Transverse colon (tissue), 4 donors: ENCODE measurements at regions not wholly inside any gene's neighbourhood (a gene's known extent, or its start where the extent isn't known, plus 50 kb on each side); places are given as distances from the start of the nearest gene placed in this dataset.

Source experiments
- DNase-seq: peaks from one replicate; pipeline ENCODE4 v3.0.0-alpha.2; 2019
- H3K27ac ChIP-seq, 4 donors: fragments of 200-600 bp; sonication (generic); 2 replicates each; pipeline ENCODE4 v1.5.1; 2016 to 2018; ENCODE audit warnings: inconsistent platforms in 4 of 4
- H3K27me3 ChIP-seq: fragments of 200-600 bp; sonication (generic); 2 replicates; pipeline ENCODE4 v1.5.1; 2017; ENCODE audit warnings: inconsistent platforms
- H3K36me3 ChIP-seq, 4 donors: fragments of 200-600 bp; sonication (generic); 2 replicates each; pipeline ENCODE4 v1.5.1; 2017 to 2019; ENCODE audit warnings: inconsistent platforms in 4 of 4
- H3K4me1 ChIP-seq, 4 donors: fragments of 200-600 bp; sonication (generic); 2 replicates each; pipeline ENCODE4 v1.5.1; 2017 to 2020; ENCODE audit warnings: inconsistent platforms in 4 of 4
- H3K4me3 ChIP-seq, 4 donors: fragments of 200-600 bp; sonication (generic); 1 replicate in 1 of 4; 2 replicates in 3 of 4; pipeline versions ENCODE4 v1.5.1 to v1.6.1; 2017 to 2019; ENCODE audit warnings: inconsistent platforms in 4 of 4
- H3K9me3 ChIP-seq, 2 donors: fragments of 200-600 bp; sonication (generic); 2 replicates each; pipeline ENCODE4 v1.5.1; 2017 to 2019; ENCODE audit warnings: inconsistent platforms in 2 of 2
- EP300 ChIP-seq: sonication (generic); formaldehyde crosslinking; IDR thresholded peaks from one replicate; pipeline ENCODE4 v1.6.1; 2017; ENCODE audit warnings: antibody characterized with exemption, low read depth
- POLR2A ChIP-seq: fragments of 450-650 bp; IDR thresholded peaks from one replicate; pipeline ENCODE4 v1.6.1; 2016; ENCODE audit warnings: antibody characterized with exemption, mild to moderate bottlenecking, moderate library complexity
- POLR2AphosphoS5 ChIP-seq, 3 donors: sonication (generic); formaldehyde crosslinking; IDR thresholded peaks; one replicate each; pipeline ENCODE4 v1.6.1; 2016; ENCODE audit warnings: antibody characterized with exemption in 3 of 3
- WGBS, 2 donors: methylation state at CpG; one replicate each; pipeline ENCODE4 v1.1.5; 2018; ENCODE audit warnings: low coverage in 1 of 2; 5-methylcytosine and 5-hydroxymethylcytosine counted together
- in situ Hi-C, 4 donors: fragments of 200-750 bp; cut with MboI; loops; one replicate each; pipeline versions ENCODE4 v1.15.0 to v1.15.1; 2017; ENCODE audit warnings: low sequenced_read_pairs in 3 of 4, low pct_ligation_motif_present in 1 of 4, low pct_unique_long_range_greater_than_20kb in 1 of 4
- intact Hi-C: fragments of 100-400 bp; cut with DNase I; formaldehyde crosslinking; loops from one replicate; pipeline ENCODE4 v1.15.1; 2023; ENCODE audit warnings: low total_unique reads
- TF ChIP-seq, protein P1 (sequence below), 5 experiments: fragments of 200-600 bp in 3 of 5; fragments of 450-650 bp in 2 of 5; sonication (generic) in 3 of 5; IDR thresholded peaks; 1 replicate in 2 of 5; 2 replicates in 3 of 5; pipeline ENCODE4 v1.5.1; 2016 to 2017; ENCODE audit warnings: antibody characterized with exemption in 5 of 5, inconsistent platforms in 3 of 5, mild to moderate bottlenecking in 2 of 5, moderate library complexity in 1 of 5

DNA sequence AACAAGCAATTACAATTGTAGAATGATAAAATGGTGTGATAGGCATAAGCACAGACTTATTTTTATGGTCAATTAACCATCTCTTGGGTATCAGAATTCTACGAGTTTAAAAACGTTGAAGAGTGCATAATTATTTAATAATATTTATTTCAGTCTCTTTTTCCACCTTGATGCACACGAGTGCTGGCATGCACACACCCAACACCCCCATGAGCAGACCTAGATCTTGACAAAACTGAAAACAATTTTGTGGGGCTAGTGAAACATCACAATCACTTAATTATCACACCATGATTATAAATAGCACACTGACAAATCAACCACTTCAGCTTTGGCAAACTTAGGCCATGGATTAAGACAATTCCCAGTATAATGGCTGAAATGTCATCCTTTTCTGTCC is 61.0 kb upstream of the RFC3 start:
- Histone ChIP-seq H3K27me3 (no peaks in the 10 kb centered on the region), H3K36me3 (no peaks in the 10 kb centered on the region), H3K4me3 (no peak overlapping the region), H3K27ac (no peak overlapping the region), H3K4me1 (no peaks in the 10 kb centered on the region), H3K9me3 (no peaks in the 10 kb centered on the region)
- WGBS, 2 donors: 89 to 94% methylated on average over 3 of the region's 3 CpGs
- in situ Hi-C loops (no loop called here), intact Hi-C loops (no loop called here)
- no peak for DNase-seq
- TF ChIP-seq, protein P1, sequence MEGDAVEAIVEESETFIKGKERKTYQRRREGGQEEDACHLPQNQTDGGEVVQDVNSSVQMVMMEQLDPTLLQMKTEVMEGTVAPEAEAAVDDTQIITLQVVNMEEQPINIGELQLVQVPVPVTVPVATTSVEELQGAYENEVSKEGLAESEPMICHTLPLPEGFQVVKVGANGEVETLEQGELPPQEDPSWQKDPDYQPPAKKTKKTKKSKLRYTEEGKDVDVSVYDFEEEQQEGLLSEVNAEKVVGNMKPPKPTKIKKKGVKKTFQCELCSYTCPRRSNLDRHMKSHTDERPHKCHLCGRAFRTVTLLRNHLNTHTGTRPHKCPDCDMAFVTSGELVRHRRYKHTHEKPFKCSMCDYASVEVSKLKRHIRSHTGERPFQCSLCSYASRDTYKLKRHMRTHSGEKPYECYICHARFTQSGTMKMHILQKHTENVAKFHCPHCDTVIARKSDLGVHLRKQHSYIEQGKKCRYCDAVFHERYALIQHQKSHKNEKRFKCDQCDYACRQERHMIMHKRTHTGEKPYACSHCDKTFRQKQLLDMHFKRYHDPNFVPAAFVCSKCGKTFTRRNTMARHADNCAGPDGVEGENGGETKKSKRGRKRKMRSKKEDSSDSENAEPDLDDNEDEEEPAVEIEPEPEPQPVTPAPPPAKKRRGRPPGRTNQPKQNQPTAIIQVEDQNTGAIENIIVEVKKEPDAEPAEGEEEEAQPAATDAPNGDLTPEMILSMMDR (IDR thresholded peaks at IDR 0.05): no peak
- TF ChIP-seq POLR2AphosphoS5 (IDR thresholded peaks at IDR 0.05): no peak
- TF ChIP-seq POLR2A: no peak
- TF ChIP-seq EP300: no peak

DNA sequence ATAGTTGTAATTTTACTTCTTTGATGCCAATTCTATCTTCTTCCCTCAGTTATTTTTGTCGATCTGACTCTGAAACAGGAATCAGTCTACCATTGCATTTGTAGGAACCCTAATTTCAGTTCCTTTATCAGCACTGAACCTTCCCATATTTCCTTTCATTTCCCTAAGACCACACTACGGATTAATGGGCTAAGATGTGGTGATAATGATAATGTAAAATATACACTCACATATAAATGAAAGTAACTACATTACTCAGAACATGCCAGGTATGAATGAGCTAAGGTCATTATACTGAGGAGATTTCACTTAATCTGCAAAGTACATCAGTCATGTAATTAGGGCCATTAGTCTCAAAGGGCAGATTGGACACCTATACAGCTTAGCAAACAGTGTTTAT is 60.2 kb upstream of the RFC3 start:
- DNase-seq: no peak
- H3K27me3 ChIP-seq: no peaks in the 10 kb centered on the region
- in situ Hi-C loops: no loop called here
- no peak overlapping the region for H3K27ac ChIP-seq
- no peaks in the 10 kb centered on the region for H3K9me3 ChIP-seq
- no peaks in the 10 kb centered on the region for H3K4me1 ChIP-seq
- intact Hi-C loops: no loop called here
- 61 to 71% methylated on average over 2 of the region's 2 CpGs for WGBS, 2 donors
- TF ChIP-seq, protein P1 (IDR thresholded peaks at IDR 0.05): no peak
- TF ChIP-seq EP300: no peak
- TF ChIP-seq POLR2A: no peak
- no peak for TF ChIP-seq POLR2AphosphoS5 (IDR thresholded peaks at IDR 0.05)
- no peak overlapping the region for H3K4me3 ChIP-seq
- H3K36me3 ChIP-seq: no peaks in the 10 kb centered on the region

DNA sequence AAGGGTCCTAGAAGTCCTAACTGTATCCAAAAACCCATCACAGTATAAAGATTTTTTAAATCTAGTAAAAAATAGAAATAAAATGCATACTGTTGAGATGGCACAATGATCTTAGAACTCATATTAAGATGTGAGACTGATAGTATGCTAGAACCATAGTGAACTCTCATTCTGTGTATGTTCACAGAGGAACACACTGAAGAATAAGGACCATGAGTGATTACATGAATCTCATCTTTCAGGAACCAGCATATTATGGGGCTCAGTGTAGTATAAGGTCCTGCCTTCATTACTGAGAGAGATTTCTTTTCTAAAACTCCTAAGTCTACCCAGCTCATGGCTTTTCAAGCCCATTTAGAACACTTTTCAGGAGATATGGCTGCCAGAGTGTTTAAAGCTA is 59.8 kb upstream of the RFC3 start:
- no peaks in the 10 kb centered on the region for H3K27me3 ChIP-seq
- TF ChIP-seq POLR2AphosphoS5 (IDR thresholded peaks at IDR 0.05) (no peak), EP300 (no peak), POLR2A (no peak)
- TF ChIP-seq, protein P1 (IDR thresholded peaks at IDR 0.05): no peak
- H3K4me3 ChIP-seq: no peak overlapping the region
- no peaks in the 10 kb centered on the region for H3K4me1 ChIP-seq
- no peaks in the 10 kb centered on the region for H3K9me3 ChIP-seq
- no peak for DNase-seq
- in situ Hi-C loops: no loop called here
- H3K36me3 ChIP-seq: no peaks in the 10 kb centered on the region
- no peak overlapping the region for H3K27ac ChIP-seq
- intact Hi-C loops: no loop called here

DNA sequence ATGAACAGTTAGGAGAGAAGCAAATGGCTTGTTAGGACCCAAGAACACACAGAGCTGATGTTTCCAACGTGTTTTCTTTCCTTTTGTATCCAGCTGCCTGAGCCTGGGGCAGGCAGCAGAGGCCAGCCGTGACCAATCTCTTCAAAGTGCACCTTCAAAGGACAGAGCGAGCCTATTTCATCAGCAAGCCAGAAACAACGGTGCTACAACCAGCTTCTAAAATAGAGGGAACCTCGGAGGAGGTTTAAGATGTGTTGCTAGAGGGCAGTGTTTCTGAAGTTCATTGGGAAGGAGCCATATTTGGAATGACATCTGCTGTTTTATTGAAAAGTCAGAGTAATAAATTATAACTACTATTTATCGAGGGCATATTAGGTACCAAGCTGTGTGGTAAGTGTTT is 56.2 kb upstream of the RFC3 start:
- WGBS, 2 donors: 65 to 73% methylated on average over 5 to 6 of the region's 6 CpGs
- intact Hi-C loops: no loop called here
- Histone ChIP-seq H3K27me3 (no peaks in the 10 kb centered on the region), H3K36me3 (no peaks in the 10 kb centered on the region), H3K9me3 (no peaks in the 10 kb centered on the region), H3K4me1 (no peaks in the 10 kb centered on the region), H3K27ac (no peak overlapping the region), H3K4me3 (no peak overlapping the region)
- DNase-seq: no peak
- in situ Hi-C loops: no loop called here
- no peak for TF ChIP-seq POLR2AphosphoS5 (IDR thresholded peaks at IDR 0.05)
- no peak for TF ChIP-seq POLR2A
- no peak for TF ChIP-seq EP300
- TF ChIP-seq, protein P1 (IDR thresholded peaks at IDR 0.05): no peak
